Ureter (tissue), 1 donor: ENCODE measurements at regions not wholly inside any gene's neighbourhood (a gene's known extent, or its start where the extent isn't known, plus 50 kb on each side); places are given as distances from the start of the nearest gene placed in this dataset.
"Not testable (repeated sequence)": the region's sequence is repeated elsewhere in the genome, so short reads cannot be mapped to it uniquely, and the experiment has no call there.

ENCODE experiments used
- DNase-seq: peaks from one replicate; pipeline ENCODE4 v3.0.0-alpha.2; 2020; ENCODE audit warnings: low spot score
- donor health status: DM: yes; HTN: yes; CAD: no.

GRCh38 chr14:101616202-101616601, 54.9 kb downstream of the DIO3 start:
- DNase-seq, result no peak

DNA sequence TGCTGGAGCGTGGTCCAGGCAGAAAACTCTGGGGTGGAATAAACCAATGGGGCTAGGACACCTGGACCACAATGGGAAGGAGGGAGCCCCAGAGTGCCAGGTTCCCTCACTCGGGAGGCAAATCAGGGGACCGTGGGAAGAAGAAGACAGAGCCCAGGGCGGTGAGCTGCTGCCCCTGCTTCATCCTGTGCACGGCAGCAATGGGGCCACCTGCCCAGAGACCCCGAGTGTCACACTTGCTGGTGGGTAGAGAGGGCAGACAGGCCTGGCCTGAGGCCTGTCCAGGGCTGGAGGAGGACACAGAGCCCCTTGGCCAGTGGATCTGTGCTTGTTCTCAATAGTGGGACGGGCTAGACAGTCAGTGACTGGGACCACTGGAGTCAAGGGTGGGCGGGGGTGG, 58.2 kb downstream of the DIO3 start:
- no peak for DNase-seq

GRCh38 chr14:101620031-101620788, 58.9 kb downstream of the DIO3 start:
- no peak for DNase-seq

GRCh38 chr14:101620821-101621785, 59.8 kb downstream of the DIO3 start:
- DNase-seq, result no peak

GRCh38 chr14:101622251-101623076, 61.2 kb downstream of the DIO3 start:
- DNase-seq, result no peak

DNA sequence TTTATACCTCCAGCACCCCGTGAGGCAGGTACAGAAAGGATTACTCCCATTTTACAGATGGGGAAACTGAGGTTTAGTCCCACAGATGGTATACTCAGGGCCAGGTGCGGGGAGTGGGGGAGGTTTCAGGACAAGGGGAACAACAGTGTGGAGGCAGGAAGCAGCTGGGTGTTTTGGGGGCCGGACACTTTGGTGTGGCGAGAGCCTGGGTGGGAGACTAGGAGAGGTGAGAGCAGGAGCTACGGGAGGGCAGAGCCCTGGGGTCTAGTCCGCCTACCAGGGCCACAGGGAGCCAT, 61.7 kb downstream of the DIO3 start:
- no peak for DNase-seq

GRCh38 chr14:101623685-101624444, 62.6 kb downstream of the DIO3 start:
- DNase-seq, result no peak

GRCh38 chr14:101624536-101624935, 63.2 kb downstream of the DIO3 start:
- DNase-seq, result no peak

DNA sequence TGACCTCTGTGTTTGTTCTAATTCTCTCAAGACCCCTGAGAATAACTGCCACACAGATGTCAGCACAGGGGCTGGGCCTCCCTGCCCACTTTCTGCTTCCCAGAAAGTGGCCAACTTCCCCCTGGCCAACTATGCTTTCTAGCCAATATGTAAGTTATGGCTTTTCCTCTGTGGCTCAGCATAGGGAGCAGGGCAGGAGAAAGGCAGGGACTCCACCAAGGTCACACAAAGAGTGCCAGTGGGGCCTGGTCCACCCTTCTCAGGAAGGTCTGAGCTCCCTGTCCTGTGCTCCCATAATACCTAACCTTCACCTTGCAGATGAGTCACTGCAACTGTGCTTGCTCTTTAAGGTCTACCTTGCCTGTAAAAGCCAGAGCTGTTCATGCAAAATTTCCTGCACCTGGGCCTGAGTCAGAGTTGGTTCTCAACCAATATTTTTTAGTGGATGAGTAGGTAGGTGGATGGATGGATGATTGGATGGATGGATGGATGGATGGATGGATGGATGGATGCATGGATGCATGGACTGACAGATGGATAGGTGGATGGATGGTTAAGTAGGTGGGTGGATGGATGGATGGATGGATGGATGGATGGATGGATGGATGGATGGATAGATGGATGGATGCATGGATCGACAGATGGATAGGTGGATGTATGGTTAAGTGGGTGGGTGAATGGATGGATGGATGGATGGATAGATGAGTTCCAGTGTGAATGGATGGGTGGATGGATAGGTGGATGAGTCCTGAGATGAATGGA, 64.2 kb downstream of the DIO3 start:
- no peak for DNase-seq

GRCh38 chr14:101626331-101626730, 65.0 kb downstream of the DIO3 start:
- DNase-seq, result no peak

GRCh38 chr14:101627915-101628262, 66.6 kb downstream of the DIO3 start:
- no peak for DNase-seq

DNA sequence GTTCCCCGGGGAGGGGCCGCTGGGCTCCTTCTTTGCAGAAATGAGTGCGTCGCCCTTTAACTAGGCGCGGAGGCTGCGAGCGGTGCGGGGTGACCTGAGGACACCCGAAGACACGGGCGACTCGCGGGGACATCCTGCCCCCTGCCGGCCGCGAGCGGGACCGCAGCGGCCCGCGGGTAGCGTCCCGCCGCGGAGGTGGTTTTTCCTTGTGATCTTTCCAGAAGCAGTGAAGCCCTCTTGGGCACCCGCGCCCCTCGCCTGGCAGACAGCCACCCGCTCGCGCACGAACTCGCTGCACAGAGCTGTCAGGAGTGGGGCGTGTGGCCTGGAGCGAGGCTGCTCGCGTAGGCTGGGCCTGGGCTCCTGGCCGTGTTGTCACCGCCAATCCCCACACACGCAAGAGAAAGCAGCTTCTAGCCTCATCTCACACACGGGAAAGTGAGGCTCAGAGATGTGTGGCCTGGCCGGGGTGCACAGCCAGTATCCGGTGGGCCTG, 67.2 kb downstream of the DIO3 start:
- peak; percentile 74 for DNase-seq

GRCh38 chr14:101628975-101629374, 67.7 kb downstream of the DIO3 start:
- no peak for DNase-seq

GRCh38 chr14:101630056-101630965, 69.0 kb downstream of the DIO3 start:
- DNase-seq, result no peak

DNA sequence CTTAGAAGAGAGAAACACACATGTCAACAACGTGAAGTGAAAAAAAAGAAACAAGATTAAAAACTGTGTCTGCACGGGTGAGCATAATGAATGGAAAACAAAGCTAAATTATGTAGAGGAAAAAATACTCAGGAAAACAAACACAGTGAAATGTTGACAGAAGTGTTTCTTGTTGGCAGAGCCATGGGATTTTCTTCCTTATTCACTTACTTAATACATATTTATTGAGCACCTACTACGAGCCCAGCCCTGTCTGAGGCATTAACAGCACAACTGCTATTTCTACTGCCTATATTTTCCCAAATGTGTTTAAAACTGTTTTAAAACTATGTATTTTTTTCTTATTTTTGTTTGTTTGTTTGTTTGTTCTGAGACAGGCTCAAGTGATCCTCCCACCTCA, 69.9 kb downstream of the DIO3 start:
- DNase-seq, result no peak

- not testable (repeated sequence) for DNase-seq
Observed at GRCh38 chr14:101631970-101632369, 70.7 kb downstream of the DIO3 start.

DNA sequence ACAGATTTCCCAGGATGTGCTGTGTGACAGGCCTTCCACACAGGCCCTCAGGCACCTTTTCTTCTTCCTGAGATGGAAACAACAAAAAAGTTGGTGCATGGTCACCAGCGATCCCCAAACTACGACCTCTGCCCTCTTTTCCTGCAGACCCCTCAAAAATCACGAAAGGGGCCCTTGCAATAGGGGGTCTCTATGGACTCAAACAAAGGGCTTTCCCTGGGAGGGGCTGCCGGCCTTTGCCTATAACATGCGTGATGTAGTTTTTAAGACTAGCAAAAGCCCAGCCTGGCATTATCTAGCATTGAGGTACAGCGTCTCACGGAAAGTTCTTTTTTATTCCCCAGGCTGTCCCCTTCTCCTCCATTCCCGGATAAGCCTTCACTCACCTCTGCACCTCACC, 71.2 kb downstream of the DIO3 start:
- no peak for DNase-seq

DNA sequence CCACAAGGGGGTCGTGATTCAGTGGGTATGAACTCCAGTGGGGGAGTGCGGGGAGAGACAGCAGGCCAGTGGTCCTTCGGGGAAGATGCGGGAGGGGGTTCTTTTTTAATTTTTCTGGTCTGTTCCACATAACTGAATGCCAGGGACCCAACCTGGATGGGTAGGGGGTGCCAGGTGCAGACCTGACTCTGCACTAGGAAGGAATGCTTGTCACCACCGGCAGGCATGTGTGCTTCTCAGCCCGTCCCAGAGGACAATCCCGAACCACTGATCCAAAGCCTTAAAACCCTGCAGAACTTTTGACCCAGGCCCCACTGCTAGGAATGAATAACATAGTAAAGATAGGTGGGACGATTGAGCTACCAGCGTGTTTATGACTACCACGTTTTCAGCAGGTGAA, 72.0 kb downstream of the DIO3 start:
- no peak for DNase-seq

DNA sequence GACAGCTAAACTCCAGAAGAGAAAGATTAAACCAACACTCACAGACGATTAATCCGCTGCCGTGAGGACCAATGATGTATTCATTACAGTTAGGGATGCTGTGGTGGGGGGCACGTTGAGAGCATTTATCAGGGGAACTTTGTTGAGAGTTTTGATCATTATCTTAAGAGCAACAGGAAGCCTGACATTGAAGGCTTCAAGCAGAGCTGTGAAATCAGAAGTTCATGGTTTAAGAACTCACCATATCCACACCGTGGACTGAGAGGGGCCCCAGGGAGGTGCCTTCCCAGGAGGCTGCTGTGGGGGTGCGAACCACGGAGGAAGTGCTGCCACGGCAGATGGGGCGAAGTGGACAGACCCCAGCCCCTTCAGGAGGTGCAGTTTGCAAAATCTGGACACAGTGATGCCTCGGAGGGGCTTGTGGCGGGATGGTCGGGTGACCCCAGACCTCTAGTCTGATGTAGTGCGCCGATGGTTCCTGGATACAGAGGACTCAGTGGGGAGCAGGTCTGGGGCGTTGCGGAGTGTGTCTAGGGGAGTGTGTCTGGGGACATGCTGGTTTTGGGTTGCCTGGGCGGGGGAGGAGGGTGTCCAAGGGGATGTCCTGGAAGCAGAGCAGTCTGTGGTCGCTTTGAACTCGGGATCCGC, 73.0 kb downstream of the DIO3 start:
- DNase-seq, result no peak
